ENCODE measurements at regions not wholly inside any gene's neighbourhood (a gene's known extent, or its start where the extent isn't known, plus 50 kb on each side); places are given as distances from the start of the nearest gene placed in this dataset.

- TF ChIP-seq CTCF (conservative IDR thresholded peaks at IDR 0.05 in 1 of 2, IDR thresholded peaks at IDR 0.05 in 1 of 2; ENCODE audit: extremely low read depth in 1 of 2, insufficient read depth in 1 of 2, low read depth in 1 of 2, low read length in 2 of 2): peak; percentile 57 to 75
- TF ChIP-seq EZH2 (IDR thresholded peaks at IDR 0.05; ENCODE audit: borderline replicate concordance, low read length): no peak
Observed at GRCh38 chr14:49173765-49174373, 412.3 kb downstream of the RPS29 start.

Measured in mammary epithelial cell (primary cell).